GM21528 (cell line): ENCODE measurements at regions not wholly inside any gene's neighbourhood (a gene's known extent, or its start where the extent isn't known, plus 50 kb on each side); places are given as distances from the start of the nearest gene placed in this dataset.

ENCODE experiments used
- ATAC-seq: cut with Tn5 transposase; IDR thresholded peaks from one replicate; pipeline ENCODE4 v1.9.1; 2021; ENCODE audit warnings: mild to moderate bottlenecking, moderate library complexity; ENCODE audit not compliant: unreplicated experiment, low FRiP score

GRCh38 chr3:176578316-176578715 lies 619.0 kb downstream of the TBL1XR1 start:
- ATAC-seq: no peak

DNA sequence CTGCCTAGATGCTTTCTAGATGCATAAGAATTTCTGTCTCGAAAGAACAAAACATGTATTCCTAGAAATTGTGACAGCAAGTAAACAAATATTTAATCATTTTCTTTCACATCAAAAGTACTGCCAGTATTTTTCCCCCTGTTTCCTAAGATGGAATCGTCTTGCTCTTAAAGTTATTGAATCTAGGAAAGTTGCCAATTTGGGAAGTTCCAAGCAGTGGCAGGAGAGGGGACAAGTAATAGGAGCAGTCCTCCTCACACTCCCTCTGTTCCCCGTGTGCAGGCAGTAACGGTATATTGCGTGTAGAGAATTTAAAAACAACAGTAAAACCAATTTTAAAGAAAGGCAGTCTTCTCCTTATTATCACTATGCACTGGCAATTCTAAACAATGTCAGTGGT lies 619.8 kb downstream of the TBL1XR1 start:
- no peak for ATAC-seq

DNA sequence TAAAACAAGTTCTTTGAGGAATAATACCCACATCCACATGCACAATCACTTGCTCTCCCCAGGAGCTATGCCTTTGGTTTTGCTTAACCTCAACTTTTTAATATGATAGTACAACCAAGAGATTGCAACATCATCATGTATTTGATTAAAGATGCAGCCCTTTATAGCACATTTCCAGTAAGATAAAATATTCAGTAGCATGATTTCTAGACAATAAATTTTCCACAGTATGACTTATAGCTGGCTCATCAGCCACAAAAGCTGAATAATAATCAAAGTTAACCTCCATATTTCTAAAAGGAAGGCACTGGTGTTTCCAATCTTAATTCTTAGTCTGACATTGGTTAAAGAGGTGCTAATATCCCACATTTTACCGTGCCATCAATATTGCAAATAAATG lies 622.5 kb downstream of the TBL1XR1 start:
- no peak for ATAC-seq

DNA sequence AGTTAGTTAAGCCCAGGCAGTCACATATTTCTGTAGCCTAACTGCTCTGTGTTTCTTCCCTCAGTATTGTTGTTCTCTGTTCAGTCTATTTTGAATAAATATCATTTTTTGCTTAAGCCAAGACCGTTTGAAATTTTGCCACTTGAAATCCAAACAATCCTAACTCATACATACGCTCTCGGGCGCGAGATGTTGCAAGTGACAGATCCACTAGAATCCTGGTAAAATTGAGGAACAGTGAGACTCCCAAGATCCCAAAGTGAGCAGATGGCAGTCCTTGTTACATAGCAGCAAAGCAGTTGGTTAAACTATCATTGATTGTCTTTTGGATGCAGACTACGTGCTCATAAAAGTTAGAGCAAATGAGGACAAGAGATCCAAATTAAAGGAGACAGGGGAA lies 625.4 kb downstream of the TBL1XR1 start:
- no peak for ATAC-seq

GRCh38 chr3:176570992-176571391 lies 626.3 kb downstream of the TBL1XR1 start:
- ATAC-seq: no peak

GRCh38 chr3:176568189-176568588 lies 629.1 kb downstream of the TBL1XR1 start:
- no peak for ATAC-seq

GRCh38 chr3:176566757-176567156 lies 630.5 kb downstream of the TBL1XR1 start:
- no peak for ATAC-seq

- no peak for ATAC-seq
Observed at GRCh38 chr3:176562331-176562730, 635.0 kb downstream of the TBL1XR1 start.

DNA sequence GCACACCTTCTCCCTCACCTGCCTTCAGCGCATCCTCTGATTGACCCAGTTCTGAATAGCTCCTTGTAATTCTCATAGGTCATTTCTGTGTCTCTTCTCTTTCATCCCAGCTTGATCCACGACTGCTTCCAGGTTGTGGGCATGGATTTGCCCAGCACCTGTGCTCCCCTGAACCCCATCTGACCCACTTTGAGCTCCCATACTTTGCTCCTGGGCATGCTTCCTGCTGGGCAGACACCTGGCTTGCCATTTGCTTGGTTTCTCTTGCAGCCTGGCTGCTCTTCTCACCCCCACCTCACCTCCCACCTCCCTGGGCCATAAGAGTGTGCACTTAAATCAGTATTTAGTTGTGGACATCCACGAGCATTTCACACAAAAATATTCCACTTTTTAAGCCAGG lies 635.5 kb downstream of the TBL1XR1 start:
- ATAC-seq: no peak

- no peak for ATAC-seq
Observed at GRCh38 chr3:176554791-176555654, 642.3 kb downstream of the TBL1XR1 start.

DNA sequence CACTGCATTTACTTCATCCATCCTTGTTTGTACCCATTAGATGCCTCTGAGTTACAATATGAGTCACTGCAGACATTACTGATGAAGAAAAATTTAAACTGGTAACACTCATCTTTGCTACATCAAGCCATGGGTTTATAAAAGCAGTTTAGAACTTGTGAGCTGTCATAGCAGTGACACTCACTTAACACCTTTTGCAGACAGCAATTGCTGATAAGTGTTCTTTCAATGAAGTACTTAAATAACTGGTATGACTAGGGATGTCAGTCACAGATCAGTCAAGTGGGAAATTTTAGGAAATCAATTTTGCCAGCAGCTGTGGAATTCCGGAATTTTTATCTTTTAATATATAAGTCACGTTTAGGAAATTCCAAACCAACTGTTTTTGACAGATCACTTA lies 643.0 kb downstream of the TBL1XR1 start:
- no peak for ATAC-seq

GRCh38 chr3:176526942-176527341 lies 670.3 kb downstream of the TBL1XR1 start:
- no peak for ATAC-seq

GRCh38 chr3:176526225-176526624 lies 671.1 kb downstream of the TBL1XR1 start:
- ATAC-seq: no peak

DNA sequence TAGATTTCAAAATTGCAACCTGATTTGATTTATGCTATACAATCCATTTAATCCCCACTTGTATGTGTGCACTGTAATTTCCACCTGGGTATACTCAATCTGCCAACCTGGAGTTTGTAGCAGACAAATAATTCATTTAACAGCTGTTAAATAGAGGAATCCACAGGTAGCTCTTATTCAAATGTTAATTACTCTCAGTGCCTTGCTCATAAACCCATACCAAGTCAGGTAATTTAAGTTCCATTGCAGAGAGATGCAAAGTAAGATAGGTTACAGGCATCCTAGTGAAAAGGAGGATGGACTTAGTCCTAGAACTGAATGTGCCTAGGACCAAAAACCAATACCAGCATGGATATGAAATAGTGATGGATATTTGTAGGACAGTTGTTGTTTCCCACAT lies 674.2 kb downstream of the TBL1XR1 start:
- ATAC-seq: no peak

DNA sequence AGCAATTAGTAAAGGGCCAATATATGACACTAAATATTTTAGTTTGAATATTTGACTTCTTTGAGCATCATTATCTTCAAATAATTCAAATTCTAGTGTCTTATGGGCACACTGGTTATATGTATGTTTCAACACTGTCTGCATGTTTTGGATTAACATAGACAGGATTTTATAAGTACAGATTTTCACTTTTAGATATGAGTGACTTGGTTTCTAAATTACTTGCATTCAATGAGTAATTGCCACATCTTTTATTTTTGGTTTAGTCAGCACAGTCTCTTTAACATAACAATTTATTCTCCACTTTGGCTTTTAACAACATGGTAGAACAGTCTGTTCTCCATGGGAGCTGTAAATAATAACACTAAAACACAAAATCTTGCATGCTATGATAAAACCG lies 674.8 kb downstream of the TBL1XR1 start:
- no peak for ATAC-seq

GRCh38 chr3:176521531-176522175 lies 675.6 kb downstream of the TBL1XR1 start:
- ATAC-seq: no peak

GRCh38 chr3:176514297-176514696 lies 683.0 kb downstream of the TBL1XR1 start:
- no peak for ATAC-seq

DNA sequence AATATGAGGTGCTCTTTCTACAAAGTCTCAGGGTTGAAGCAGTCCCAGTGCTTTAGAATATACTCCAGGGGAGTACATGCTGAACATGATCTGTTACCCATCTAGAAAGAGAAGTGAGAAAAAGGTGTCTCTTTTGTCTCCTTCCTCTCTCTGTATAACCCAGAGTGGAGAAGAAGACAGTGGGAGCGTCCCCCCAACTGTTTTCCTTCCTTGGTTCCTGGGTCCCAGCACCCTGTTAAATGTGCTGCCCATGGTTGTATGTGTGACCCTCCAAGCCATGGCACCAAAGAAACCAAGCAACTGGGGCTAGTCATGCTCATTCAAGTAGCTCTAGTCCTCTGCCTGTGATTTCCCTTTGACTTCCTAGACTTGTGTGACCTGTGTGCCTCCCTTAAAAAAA lies 683.7 kb downstream of the TBL1XR1 start:
- ATAC-seq: no peak

DNA sequence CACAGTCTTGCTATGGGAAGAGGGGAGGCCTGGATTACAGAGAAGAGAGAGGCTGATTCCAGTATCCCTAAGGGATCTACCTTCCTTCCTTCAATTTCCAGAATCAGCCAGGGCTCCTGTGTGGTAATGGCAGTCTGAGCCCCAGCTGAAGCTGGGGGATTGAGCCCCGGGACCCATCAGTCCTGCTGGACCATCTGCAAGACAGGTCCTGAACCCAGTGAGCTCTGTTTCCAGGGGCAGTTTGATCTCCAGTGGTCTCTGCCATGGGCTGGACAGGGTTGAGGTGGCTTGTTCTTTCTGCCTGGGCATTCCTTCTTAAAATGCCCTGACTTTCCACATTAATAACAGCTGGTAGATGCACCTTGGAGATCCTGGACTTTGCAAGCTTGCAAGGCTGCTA lies 685.2 kb downstream of the TBL1XR1 start:
- ATAC-seq: no peak

GRCh38 chr3:176510097-176510496 lies 687.2 kb downstream of the TBL1XR1 start:
- no peak for ATAC-seq

GRCh38 chr3:176505878-176506621 lies 691.2 kb downstream of the TBL1XR1 start:
- no peak for ATAC-seq
